ENCODE measurements at regions not wholly inside any gene's neighbourhood (a gene's known extent, or its start where the extent isn't known, plus 50 kb on each side); places are given as distances from the start of the nearest gene placed in this dataset.

- TF ChIP-seq CTCF (IDR thresholded peaks at IDR 0.05; ENCODE audit: insufficient read depth, low read length, poor library complexity, severe bottlenecking) (no peak), EZH2phosphoT487 (conservative IDR thresholded peaks at IDR 0.05; ENCODE audit: low read length) (no peak)
These were observed 461.2 kb downstream of the INHBA start for GRCh38 chr7:41241641-41242040.

Measured in SU-DHL-6 (cell line).